CD4-positive, alpha-beta T cell (primary cell): ENCODE measurements at regions not wholly inside any gene's neighbourhood (a gene's known extent, or its start where the extent isn't known, plus 50 kb on each side); places are given as distances from the start of the nearest gene placed in this dataset.

ENCODE experiments used
- ATAC-seq: fragments of 200-7000 bp; cut with Tn5 transposase; one replicate; pipeline ENCODE4 v1.10.0; 2022; ENCODE audit warnings: mild to moderate bottlenecking; ENCODE audit not compliant: poor library complexity
- CTCF ChIA-PET: fragments of 350-600 bp; sonication (Branson Sonifier 250); formaldehyde crosslinking; loops from one replicate; lab custom pipeline; 2021; ENCODE audit warnings: antibody characterized with exemption, inconsistent platforms; lab: Charles Lee
- POLR2A ChIA-PET: fragments of 350-600 bp; sonication (Branson Sonifier 250); formaldehyde crosslinking; loops from one replicate; lab custom pipeline; 2021; ENCODE audit warnings: antibody characterized with exemption, inconsistent platforms; lab: Charles Lee
- DNase-seq, 14 experiments: peaks; one replicate each; pipeline ENCODE4 v3.0.0-alpha.2; 2013 to 2020; ENCODE audit warnings: mixed read lengths in 2 of 14
- H3K27ac ChIP-seq, 2 donors: one replicate each; pipeline versions ENCODE4 v1.5.1 to v1.7.0; 2013; ENCODE audit warnings: low read length in 2 of 2, low read depth in 1 of 2, mild to moderate bottlenecking in 1 of 2
- H3K27me3 ChIP-seq, 2 experiments: 1 replicate in 1 of 2; 2 replicates in 1 of 2; pipeline versions ENCODE4 v1.6.1 to v1.7.0; 2013; ENCODE audit warnings: low read length in 2 of 2, control low read depth in 1 of 2, mild to moderate bottlenecking in 1 of 2, moderate library complexity in 1 of 2; ENCODE audit not compliant: insufficient read depth in 2 of 2, control insufficient read depth in 1 of 2
- H3K36me3 ChIP-seq: one replicate; pipeline ENCODE4 v1.6.1; 2013; ENCODE audit warnings: low read length, control low read depth; ENCODE audit not compliant: insufficient read depth
- H3K4me1 ChIP-seq: one replicate; pipeline ENCODE4 v1.6.1; 2013; ENCODE audit warnings: low read length, control low read depth; ENCODE audit not compliant: insufficient read depth
- H3K4me3 ChIP-seq: one replicate; pipeline ENCODE4 v1.5.1; 2013; ENCODE audit warnings: mild to moderate bottlenecking, low read length, moderate library complexity
- H3K9me3 ChIP-seq, 2 experiments: 1 replicate in 1 of 2; 2 replicates in 1 of 2; pipeline versions ENCODE4 v1.6.1 to v1.7.0; 2013; ENCODE audit warnings: low read length in 2 of 2, mild to moderate bottlenecking in 2 of 2, control low read depth in 1 of 2, moderate library complexity in 1 of 2; ENCODE audit not compliant: control insufficient read depth in 1 of 2, insufficient read depth in 1 of 2
- H3K27ac Mint-ChIP-seq: one replicate; pipeline ENCODE4 v1.8.0; 2020; ENCODE audit warnings: mixed read lengths
- H3K27me3 Mint-ChIP-seq: one replicate; pipeline ENCODE4 v1.8.0; 2021; ENCODE audit warnings: mixed read lengths
- H3K36me3 Mint-ChIP-seq: one replicate; pipeline ENCODE4 v1.8.0; 2021; ENCODE audit warnings: low read depth, mixed read lengths
- H3K4me1 Mint-ChIP-seq: one replicate; pipeline ENCODE4 v1.8.0; 2021; ENCODE audit warnings: low read depth, mixed read lengths
- H3K4me3 Mint-ChIP-seq: one replicate; pipeline ENCODE4 v1.8.0; 2020; ENCODE audit warnings: mild to moderate bottlenecking, mixed read lengths
- H3K9me3 Mint-ChIP-seq: one replicate; pipeline ENCODE4 v1.8.0; 2020; ENCODE audit warnings: mixed read lengths
- intact Hi-C, 2 experiments: fragments of 100-400 bp; cut with DNase I in 1 of 2; cut with micrococcal nuclease in 1 of 2; formaldehyde crosslinking; loops; one replicate each; pipeline versions ENCODE4 v1.15.1 to v1.9.0; 2023 to 2025; cut with DNase I, micrococcal nuclease
- TF ChIP-seq, protein P1 (sequence below): fragments of 200-600 bp; IDR thresholded peaks from one replicate; pipeline ENCODE4 v1.8.0; 2022; ENCODE audit warnings: antibody characterized with exemption, mild to moderate bottlenecking

DNA sequence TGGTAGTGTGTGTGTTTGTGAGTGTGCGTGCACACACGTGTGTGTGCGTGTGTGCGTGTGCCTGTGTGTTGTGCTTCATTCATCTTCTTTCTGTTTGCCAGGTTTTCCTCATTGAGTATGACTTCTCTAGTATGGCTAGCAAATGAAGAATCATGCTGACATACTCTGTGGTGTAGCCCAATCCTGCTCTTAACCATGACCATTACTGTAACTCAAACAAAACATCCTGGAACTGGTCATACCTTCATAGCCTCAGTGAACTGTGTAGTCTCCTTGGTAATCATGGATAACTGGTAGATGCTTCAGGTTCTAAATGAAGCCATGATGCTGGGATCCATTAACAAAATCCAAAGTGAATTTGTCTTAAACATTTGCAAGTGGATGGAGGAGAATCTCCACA lies 1117.7 kb downstream of the BCL11B start:
- H3K4me3 Mint-ChIP-seq: no peak overlapping the region
- ATAC-seq: no peak

DNA sequence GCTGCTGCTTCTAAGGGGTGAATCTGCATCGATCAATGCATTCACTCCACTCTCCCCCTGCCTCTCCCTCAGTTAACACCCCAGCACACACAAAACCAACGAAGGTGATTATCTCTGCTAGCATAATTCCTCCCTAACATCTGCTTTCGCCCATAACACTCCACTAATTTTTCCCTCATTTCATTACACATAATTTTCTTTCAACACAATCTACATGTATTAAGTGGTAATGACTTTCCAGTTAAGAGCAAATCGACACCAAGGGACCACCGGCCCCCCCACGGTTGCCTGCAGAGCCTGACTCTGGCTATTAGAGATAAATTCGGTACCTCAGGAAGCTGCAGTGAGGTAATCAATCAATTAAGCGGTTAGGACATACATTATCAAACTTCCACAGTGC lies 1115.6 kb downstream of the BCL11B start:
- ChIA-PET CTCF (interaction anchor here (1.8 kb wide), 1 partner anchor 13 kb away, joined by 5 read pairs; no protein-coding TSS in a partner anchor), POLR2A (interaction anchor here (1.0 to 1.5 kb wide), 2 partner anchors 13 to 17 kb away, joined by 3 read pairs; no protein-coding TSS in a partner anchor)
- H3K27ac ChIP-seq: no peak overlapping the region
- H3K27me3 ChIP-seq: no peaks in the 10 kb centered on the region
- Mint-ChIP-seq H3K27ac (peak overlapping the region; percentile 50), H3K4me3 (no peak overlapping the region), H3K4me1 (peaks cover 74% of the 10 kb centered on the region), H3K9me3 (no peaks in the 10 kb centered on the region), H3K27me3 (no peaks in the 10 kb centered on the region), H3K36me3 (peaks cover 11% of the 10 kb centered on the region)
- H3K36me3 ChIP-seq: no peaks in the 10 kb centered on the region
- H3K4me1 ChIP-seq: peaks cover 5% of the 10 kb centered on the region
- intact Hi-C loops: loop anchor here in 1 of 2 experiments (10.0 kb wide), 1 partner anchor 778 kb away; no protein-coding TSS in a partner anchor
- no peaks in the 10 kb centered on the region for H3K9me3 ChIP-seq
- TF ChIP-seq, protein P1, sequence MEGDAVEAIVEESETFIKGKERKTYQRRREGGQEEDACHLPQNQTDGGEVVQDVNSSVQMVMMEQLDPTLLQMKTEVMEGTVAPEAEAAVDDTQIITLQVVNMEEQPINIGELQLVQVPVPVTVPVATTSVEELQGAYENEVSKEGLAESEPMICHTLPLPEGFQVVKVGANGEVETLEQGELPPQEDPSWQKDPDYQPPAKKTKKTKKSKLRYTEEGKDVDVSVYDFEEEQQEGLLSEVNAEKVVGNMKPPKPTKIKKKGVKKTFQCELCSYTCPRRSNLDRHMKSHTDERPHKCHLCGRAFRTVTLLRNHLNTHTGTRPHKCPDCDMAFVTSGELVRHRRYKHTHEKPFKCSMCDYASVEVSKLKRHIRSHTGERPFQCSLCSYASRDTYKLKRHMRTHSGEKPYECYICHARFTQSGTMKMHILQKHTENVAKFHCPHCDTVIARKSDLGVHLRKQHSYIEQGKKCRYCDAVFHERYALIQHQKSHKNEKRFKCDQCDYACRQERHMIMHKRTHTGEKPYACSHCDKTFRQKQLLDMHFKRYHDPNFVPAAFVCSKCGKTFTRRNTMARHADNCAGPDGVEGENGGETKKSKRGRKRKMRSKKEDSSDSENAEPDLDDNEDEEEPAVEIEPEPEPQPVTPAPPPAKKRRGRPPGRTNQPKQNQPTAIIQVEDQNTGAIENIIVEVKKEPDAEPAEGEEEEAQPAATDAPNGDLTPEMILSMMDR: no peak
- ATAC-seq (no peak), DNase-seq (no peak)
- no peak overlapping the region for H3K4me3 ChIP-seq

More for the DNA sequence above, 1117.7 kb downstream of the BCL11B start:
- Mint-ChIP-seq H3K4me1 (peaks cover 78% of the 10 kb centered on the region), H3K36me3 (peaks cover 22% of the 10 kb centered on the region), H3K9me3 (peaks cover 3% of the 10 kb centered on the region), H3K27ac (peak overlapping the region; percentile 28), H3K27me3 (no peaks in the 10 kb centered on the region)
- H3K4me3 ChIP-seq: no peak overlapping the region
- H3K4me1 ChIP-seq: peaks cover 8% of the 10 kb centered on the region
- DNase-seq: no peak
- no peaks in the 10 kb centered on the region for H3K36me3 ChIP-seq
- CTCF ChIA-PET: no interaction called here
- H3K27me3 ChIP-seq: no peaks in the 10 kb centered on the region
- TF ChIP-seq, protein P1: no peak
- POLR2A ChIA-PET: interaction anchor here (0.9 kb wide), 1 partner anchor 12 kb away, joined by 3 read pairs; no protein-coding TSS in a partner anchor
- peaks cover 0 to 4% of the 10 kb centered on the region in 2 experiments for H3K9me3 ChIP-seq
- H3K27ac ChIP-seq: no peak overlapping the region
- intact Hi-C loops: loop anchor here in 1 of 2 experiments (10.0 kb wide), 1 partner anchor 781 kb away; no protein-coding TSS in a partner anchor

DNA sequence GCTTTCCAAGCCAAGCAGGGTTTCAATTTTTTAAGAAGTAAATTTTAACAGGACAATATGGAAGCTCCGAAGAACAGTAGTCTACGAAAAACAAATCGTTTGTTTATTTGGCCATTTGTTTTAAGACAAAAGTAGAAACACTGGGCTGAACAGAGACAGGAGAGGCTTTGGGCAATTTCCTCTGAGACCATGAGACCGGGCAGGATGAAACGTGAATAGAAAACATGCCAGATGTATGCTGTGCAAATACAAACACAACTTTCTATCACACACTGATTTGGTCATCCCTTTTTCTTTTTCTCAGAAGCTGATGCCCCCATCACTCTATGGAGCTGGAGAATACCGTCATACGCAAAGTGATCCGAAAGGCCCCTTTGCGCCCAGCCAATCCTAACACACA lies 1111.1 kb downstream of the BCL11B start:
- DNase-seq (no peak), ATAC-seq (no peak)
- Histone ChIP-seq H3K36me3 (no peaks in the 10 kb centered on the region), H3K9me3 (no peaks in the 10 kb centered on the region), H3K27me3 (no peaks in the 10 kb centered on the region), H3K4me3 (no peak overlapping the region), H3K4me1 (peaks cover 16% of the 10 kb centered on the region), H3K27ac (no peak overlapping the region)
- Mint-ChIP-seq H3K36me3 (peaks cover 11% of the 10 kb centered on the region), H3K4me3 (no peak overlapping the region), H3K9me3 (no peaks in the 10 kb centered on the region), H3K4me1 (peaks cover 80% of the 10 kb centered on the region), H3K27me3 (no peaks in the 10 kb centered on the region), H3K27ac (peak overlapping the region; percentile 15)
- intact Hi-C loops: no loop called here
- TF ChIP-seq, protein P1: no peak
- ChIA-PET POLR2A (interaction anchor here (0.6 to 4.2 kb wide), 5 partner anchors 10 to 1035 kb away, joined by 3 to 27 read pairs (median 3); no protein-coding TSS in a partner anchor), CTCF (no interaction called here)
